ENCODE measurements at regions not wholly inside any gene's neighbourhood (a gene's known extent, or its start where the extent isn't known, plus 50 kb on each side); places are given as distances from the start of the nearest gene placed in this dataset.

- no peak for DNase-seq
- intact Hi-C loops (cut with micrococcal nuclease), result no loop called here
- no peak for ATAC-seq
Observed at GRCh38 chr11:28763876-28764275, 655.7 kb downstream of the METTL15 start.

- intact Hi-C loops (cut with micrococcal nuclease), result no loop called here
- ATAC-seq (no peak), DNase-seq (no peak)
Observed at GRCh38 chr11:28763151-28763550, 655.0 kb downstream of the METTL15 start.

- ATAC-seq (no peak), DNase-seq (no peak)
- intact Hi-C loops (cut with micrococcal nuclease), result no loop called here
Observed at GRCh38 chr11:28760676-28761390, 652.6 kb downstream of the METTL15 start.

GRCh38 chr11:28759311-28759710 lies 651.1 kb downstream of the METTL15 start:
- ATAC-seq (no peak), DNase-seq (no peak)
- intact Hi-C loops (cut with micrococcal nuclease), result no loop called here

GRCh38 chr11:28757725-28758515 lies 649.7 kb downstream of the METTL15 start:
- no peak for ATAC-seq
- intact Hi-C loops (cut with micrococcal nuclease), result no loop called here
- DNase-seq, result no peak

GRCh38 chr11:28756977-28757376 lies 648.8 kb downstream of the METTL15 start:
- no peak for DNase-seq
- intact Hi-C loops (cut with micrococcal nuclease), result no loop called here
- no peak for ATAC-seq

- DNase-seq (no peak), ATAC-seq (no peak)
- intact Hi-C loops (cut with micrococcal nuclease), result no loop called here
Observed at GRCh38 chr11:28743061-28743550, 634.9 kb downstream of the METTL15 start.

GRCh38 chr11:28739489-28740280 lies 631.5 kb downstream of the METTL15 start:
- intact Hi-C loops (cut with micrococcal nuclease), result no loop called here
- no peak for DNase-seq
- ATAC-seq, result no peak

GRCh38 chr11:28738549-28738948 lies 630.4 kb downstream of the METTL15 start:
- ATAC-seq (no peak), DNase-seq (no peak)
- intact Hi-C loops (cut with micrococcal nuclease), result no loop called here

GRCh38 chr11:28736256-28736655 lies 628.1 kb downstream of the METTL15 start:
- DNase-seq (no peak), ATAC-seq (no peak)
- intact Hi-C loops (cut with micrococcal nuclease), result no loop called here

GRCh38 chr11:28735511-28735910 lies 627.3 kb downstream of the METTL15 start:
- no peak for ATAC-seq
- DNase-seq, result no peak
- intact Hi-C loops (cut with micrococcal nuclease), result no loop called here

GRCh38 chr11:28730889-28731288 lies 622.7 kb downstream of the METTL15 start:
- ATAC-seq (no peak), DNase-seq (no peak)
- intact Hi-C loops (cut with micrococcal nuclease), result no loop called here

- ATAC-seq, result no peak
- DNase-seq, result no peak
- intact Hi-C loops (cut with micrococcal nuclease), result no loop called here
Observed at GRCh38 chr11:28730336-28730735, 622.1 kb downstream of the METTL15 start.

GRCh38 chr11:28729339-28729738 lies 621.2 kb downstream of the METTL15 start:
- DNase-seq, result no peak
- intact Hi-C loops (cut with micrococcal nuclease), result no loop called here

GRCh38 chr11:28728666-28729065 lies 620.5 kb downstream of the METTL15 start:
- intact Hi-C loops (cut with micrococcal nuclease), result no loop called here
- no peak for ATAC-seq
- no peak for DNase-seq

More at GRCh38 chr11:28729339-28729738, 621.2 kb downstream of the METTL15 start:
- ATAC-seq, result no peak

GRCh38 chr11:28727254-28727653 lies 619.1 kb downstream of the METTL15 start:
- intact Hi-C loops (cut with micrococcal nuclease), result no loop called here
- DNase-seq, result no peak
- ATAC-seq, result no peak

- intact Hi-C loops (cut with micrococcal nuclease), result no loop called here
- ATAC-seq (no peak), DNase-seq (no peak)
Observed at GRCh38 chr11:28726432-28726831, 618.2 kb downstream of the METTL15 start.

GRCh38 chr11:28715726-28716125 lies 607.5 kb downstream of the METTL15 start:
- no peak for ATAC-seq
- intact Hi-C loops (cut with micrococcal nuclease), result no loop called here
- no peak for DNase-seq

- intact Hi-C loops (cut with micrococcal nuclease), result no loop called here
- DNase-seq (no peak), ATAC-seq (no peak)
Observed at GRCh38 chr11:28713850-28714249, 605.7 kb downstream of the METTL15 start.

- DNase-seq, result no peak
- ATAC-seq, result no peak
- intact Hi-C loops (cut with micrococcal nuclease), result no loop called here
Observed at GRCh38 chr11:28708075-28708474, 599.9 kb downstream of the METTL15 start.

Measured in left ventricle myocardium superior (tissue), 1 donor.